Ascending aorta (tissue), 2 donors: ENCODE measurements at regions not wholly inside any gene's neighbourhood (a gene's known extent, or its start where the extent isn't known, plus 50 kb on each side); places are given as distances from the start of the nearest gene placed in this dataset.

Experiments
- DNase-seq, 2 donors: peaks; one replicate each; pipeline ENCODE4 v3.0.0-alpha.2; 2019; ENCODE audit warnings: low spot score in 2 of 2
- H3K27ac ChIP-seq, 2 donors: fragments of 200-600 bp; sonication (generic); one replicate each; pipeline ENCODE4 v1.5.1; 2016 to 2017; ENCODE audit warnings: mild to moderate bottlenecking in 1 of 2
- H3K27me3 ChIP-seq: fragments of 200-600 bp; sonication (generic); one replicate; pipeline ENCODE4 v1.5.1; 2017
- H3K36me3 ChIP-seq, 2 donors: fragments of 200-600 bp; sonication (generic); one replicate each; pipeline ENCODE4 v1.5.1; 2016
- H3K4me1 ChIP-seq, 2 donors: fragments of 200-600 bp; sonication (generic); one replicate each; pipeline ENCODE4 v1.5.1; 2016 to 2017; ENCODE audit warnings: mild to moderate bottlenecking in 1 of 2
- H3K4me3 ChIP-seq, 2 donors: fragments of 200-600 bp; sonication (generic); one replicate each; pipeline ENCODE4 v1.5.1; 2016 to 2017; ENCODE audit warnings: mild to moderate bottlenecking in 1 of 2
- H3K9me3 ChIP-seq, 2 donors: fragments of 200-600 bp; sonication (generic); one replicate each; pipeline ENCODE4 v1.5.1; 2016
- intact Hi-C: fragments of 100-400 bp; cut with DNase I; formaldehyde crosslinking; loops from one replicate; pipeline ENCODE4 v1.15.1; 2023
- TF ChIP-seq, protein P1 (sequence below), 3 experiments: fragments of 200-600 bp in 2 of 3; fragments of 450-650 bp in 1 of 3; sonication (generic) in 2 of 3; IDR thresholded peaks; one replicate each; pipeline ENCODE4 v1.5.1; 2016 to 2019; ENCODE audit warnings: antibody characterized with exemption in 3 of 3, mild to moderate bottlenecking in 1 of 3, moderate library complexity in 1 of 3

DNA sequence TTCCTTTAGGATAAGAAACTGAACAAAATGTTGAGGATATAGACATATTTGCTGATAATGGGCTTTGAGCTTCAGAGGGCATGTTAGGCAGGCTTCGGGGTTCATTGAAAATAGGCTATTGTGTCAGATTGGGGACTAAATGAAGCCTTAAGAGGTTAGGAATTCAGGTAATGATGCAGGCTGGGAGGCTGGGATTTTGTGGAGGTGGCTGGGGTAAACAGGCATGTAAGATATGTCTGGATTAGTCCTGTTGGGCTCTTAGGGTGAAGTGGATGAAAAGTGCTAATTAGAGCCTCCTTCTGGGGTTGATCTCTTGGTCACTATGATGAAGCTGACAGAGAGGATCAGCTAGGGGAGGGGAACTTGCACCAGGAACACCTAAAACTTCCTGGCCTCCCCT lies 80.2 kb upstream of the ESX1 start:
- no peaks in the 10 kb centered on the region for H3K4me1 ChIP-seq
- intact Hi-C loops = no loop called here
- no peaks in the 10 kb centered on the region for H3K36me3 ChIP-seq
- H3K27ac ChIP-seq = no peak overlapping the region
- DNase-seq = no peak
- H3K4me3 ChIP-seq = no peak overlapping the region
- TF ChIP-seq, protein P1, sequence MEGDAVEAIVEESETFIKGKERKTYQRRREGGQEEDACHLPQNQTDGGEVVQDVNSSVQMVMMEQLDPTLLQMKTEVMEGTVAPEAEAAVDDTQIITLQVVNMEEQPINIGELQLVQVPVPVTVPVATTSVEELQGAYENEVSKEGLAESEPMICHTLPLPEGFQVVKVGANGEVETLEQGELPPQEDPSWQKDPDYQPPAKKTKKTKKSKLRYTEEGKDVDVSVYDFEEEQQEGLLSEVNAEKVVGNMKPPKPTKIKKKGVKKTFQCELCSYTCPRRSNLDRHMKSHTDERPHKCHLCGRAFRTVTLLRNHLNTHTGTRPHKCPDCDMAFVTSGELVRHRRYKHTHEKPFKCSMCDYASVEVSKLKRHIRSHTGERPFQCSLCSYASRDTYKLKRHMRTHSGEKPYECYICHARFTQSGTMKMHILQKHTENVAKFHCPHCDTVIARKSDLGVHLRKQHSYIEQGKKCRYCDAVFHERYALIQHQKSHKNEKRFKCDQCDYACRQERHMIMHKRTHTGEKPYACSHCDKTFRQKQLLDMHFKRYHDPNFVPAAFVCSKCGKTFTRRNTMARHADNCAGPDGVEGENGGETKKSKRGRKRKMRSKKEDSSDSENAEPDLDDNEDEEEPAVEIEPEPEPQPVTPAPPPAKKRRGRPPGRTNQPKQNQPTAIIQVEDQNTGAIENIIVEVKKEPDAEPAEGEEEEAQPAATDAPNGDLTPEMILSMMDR (IDR thresholded peaks at IDR 0.05) = no peak
- no peaks in the 10 kb centered on the region for H3K27me3 ChIP-seq
- H3K9me3 ChIP-seq = no peaks in the 10 kb centered on the region

DNA sequence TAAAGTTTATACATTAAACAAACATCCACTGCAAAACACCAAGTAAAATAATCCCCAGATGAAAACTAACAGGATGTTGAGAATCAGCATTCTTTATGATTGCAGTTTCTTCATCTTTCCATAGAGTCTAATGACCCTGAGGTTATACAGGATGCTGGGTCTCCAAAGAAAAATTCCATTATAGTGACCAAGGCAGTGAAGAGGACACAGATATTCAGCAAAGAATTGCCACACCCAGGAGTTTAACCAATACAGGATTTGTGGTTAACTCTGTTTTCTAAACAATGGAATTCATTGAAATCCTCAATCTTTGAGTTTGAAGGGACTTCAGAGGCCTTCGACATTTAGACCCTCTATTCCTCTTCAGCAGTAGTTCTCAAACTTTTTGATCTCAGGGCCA lies 76.2 kb upstream of the ESX1 start:
- Histone ChIP-seq H3K9me3 (no peaks in the 10 kb centered on the region), H3K27ac (no peak overlapping the region), H3K36me3 (no peaks in the 10 kb centered on the region), H3K4me3 (no peak overlapping the region), H3K27me3 (no peaks in the 10 kb centered on the region), H3K4me1 (no peaks in the 10 kb centered on the region)
- intact Hi-C loops = no loop called here
- DNase-seq = no peak
- TF ChIP-seq, protein P1 (IDR thresholded peaks at IDR 0.05) = no peak

DNA sequence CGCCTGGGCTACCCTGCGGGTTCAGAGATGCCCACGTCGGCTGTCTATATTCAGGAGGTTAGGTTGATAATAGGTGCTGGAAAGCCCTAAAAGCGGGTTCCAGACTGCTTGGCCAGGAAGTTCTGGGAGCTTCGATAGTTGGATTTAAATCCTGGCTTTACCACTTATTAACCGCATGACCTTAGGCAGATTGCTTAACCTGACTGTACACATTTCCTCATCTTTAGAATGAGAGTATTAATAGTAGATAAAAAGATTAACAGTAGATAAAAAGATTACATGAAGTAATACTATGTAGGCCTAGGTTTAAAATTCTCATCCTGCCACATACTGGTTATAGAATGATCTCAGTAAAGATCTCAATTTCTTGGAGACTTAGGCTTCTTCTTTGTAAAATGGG lies 75.0 kb upstream of the ESX1 start:
- TF ChIP-seq, protein P1 (IDR thresholded peaks at IDR 0.05) = no peak
- H3K4me1 ChIP-seq = no peaks in the 10 kb centered on the region
- intact Hi-C loops = no loop called here
- H3K4me3 ChIP-seq = no peak overlapping the region
- no peak for DNase-seq
- H3K9me3 ChIP-seq = no peaks in the 10 kb centered on the region
- H3K27ac ChIP-seq = no peak overlapping the region
- no peaks in the 10 kb centered on the region for H3K27me3 ChIP-seq
- no peaks in the 10 kb centered on the region for H3K36me3 ChIP-seq

DNA sequence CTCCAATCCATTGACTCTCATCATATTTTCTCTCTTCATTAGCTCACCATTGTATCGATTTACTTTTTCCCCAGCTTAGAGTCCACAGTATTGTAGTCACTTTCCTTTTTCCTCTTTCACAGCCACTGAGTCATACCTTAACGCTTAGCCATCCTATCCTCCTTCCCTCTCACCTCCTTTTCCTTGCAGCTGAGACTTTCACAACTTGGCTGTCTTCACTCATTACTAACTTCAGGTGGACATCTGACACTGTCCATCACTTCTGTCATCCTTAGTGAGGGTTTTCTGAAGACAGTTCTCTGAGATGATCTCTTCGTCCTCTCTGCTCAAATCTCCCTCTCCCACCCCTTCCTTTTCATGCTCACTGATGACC lies 70.5 kb upstream of the ESX1 start:
- intact Hi-C loops = no loop called here

DNA sequence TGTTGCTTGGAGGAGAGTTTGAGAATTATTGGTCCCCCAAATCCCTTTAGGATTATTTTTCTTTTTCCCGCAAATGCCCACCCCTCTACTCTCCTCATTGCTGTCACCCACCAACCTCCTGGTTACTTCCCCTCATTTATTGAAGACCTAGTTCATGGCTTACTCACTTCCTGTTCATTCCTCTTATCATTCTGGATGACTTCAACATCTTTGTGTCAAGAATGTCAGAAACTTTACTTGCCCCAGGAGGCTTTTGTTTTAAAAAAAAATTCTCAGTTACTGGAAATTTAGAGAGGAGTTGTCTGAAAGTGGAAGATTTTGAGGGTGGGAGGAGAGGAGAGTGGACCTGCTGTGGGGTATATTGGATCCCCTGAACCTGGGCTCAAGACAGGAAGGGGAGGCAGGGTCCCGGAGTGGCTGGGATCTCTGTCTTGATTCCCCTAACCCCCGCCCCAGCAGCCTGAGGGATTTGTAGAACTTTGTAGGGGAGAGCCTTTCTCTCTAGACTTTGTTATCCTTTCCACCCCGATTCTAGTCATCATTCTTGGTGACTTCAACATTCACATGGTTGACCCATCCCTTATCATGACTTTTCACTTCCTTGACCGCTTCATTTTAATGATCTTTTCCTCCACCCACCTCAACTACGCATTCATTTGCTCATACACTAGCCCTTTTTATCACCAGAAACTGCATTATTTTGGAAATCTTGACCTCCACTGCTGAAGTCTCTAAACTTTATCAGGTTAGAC lies 69.9 kb upstream of the ESX1 start:
- DNase-seq = no peak
- intact Hi-C loops = no loop called here
- Histone ChIP-seq H3K27me3 (no peaks in the 10 kb centered on the region), H3K36me3 (no peaks in the 10 kb centered on the region), H3K9me3 (no peaks in the 10 kb centered on the region), H3K27ac (no peak overlapping the region), H3K4me3 (no peak overlapping the region), H3K4me1 (no peaks in the 10 kb centered on the region)
- TF ChIP-seq, protein P1 (IDR thresholded peaks at IDR 0.05) = no peak

More for the DNA sequence above, 70.5 kb upstream of the ESX1 start:
- TF ChIP-seq, protein P1 (IDR thresholded peaks at IDR 0.05) = no peak
- DNase-seq = no peak
- H3K4me1 ChIP-seq = no peaks in the 10 kb centered on the region
- H3K36me3 ChIP-seq = no peaks in the 10 kb centered on the region
- H3K4me3 ChIP-seq = no peak overlapping the region
- H3K27me3 ChIP-seq = no peaks in the 10 kb centered on the region
- no peaks in the 10 kb centered on the region for H3K9me3 ChIP-seq
- H3K27ac ChIP-seq = no peak overlapping the region

GRCh38 chrX:104319346-104319745 lies 64.6 kb upstream of the ESX1 start:
- Histone ChIP-seq H3K9me3 (no peaks in the 10 kb centered on the region), H3K27ac (no peak overlapping the region), H3K36me3 (no peaks in the 10 kb centered on the region), H3K4me1 (no peaks in the 10 kb centered on the region), H3K27me3 (no peaks in the 10 kb centered on the region), H3K4me3 (no peak overlapping the region)
- intact Hi-C loops = no loop called here
- no peak for DNase-seq
- TF ChIP-seq, protein P1 (IDR thresholded peaks at IDR 0.05) = no peak
